ENCODE measurements at regions not wholly inside any gene's neighbourhood (a gene's known extent, or its start where the extent isn't known, plus 50 kb on each side); places are given as distances from the start of the nearest gene placed in this dataset.

DNA sequence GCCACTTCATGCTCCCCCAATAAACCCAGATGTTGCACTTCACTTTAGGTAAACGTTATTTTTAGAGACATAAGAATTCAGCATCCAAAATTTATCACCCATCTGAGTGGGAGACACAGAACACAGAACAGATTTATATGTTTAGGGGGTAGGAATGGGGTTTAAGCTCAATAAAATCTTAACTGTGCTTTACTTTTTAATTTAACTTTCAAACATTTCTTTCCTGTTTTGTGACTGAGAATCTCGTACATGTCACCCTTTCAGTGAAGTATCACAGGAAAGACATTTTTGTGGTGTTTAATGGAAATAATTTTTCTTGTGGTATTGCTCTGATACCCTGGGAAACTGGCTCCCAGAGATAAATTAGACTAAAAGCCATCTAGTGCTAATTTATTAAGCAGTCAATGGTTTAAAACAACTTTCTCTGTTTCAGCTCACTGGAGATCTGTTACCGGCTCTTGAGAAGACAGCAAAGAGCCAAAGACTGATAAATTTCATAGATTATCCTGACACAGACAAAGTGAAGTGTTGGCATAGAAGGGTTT, 148.0 kb upstream of the BMP4 start:
- H3K27me3 ChIP-seq (replicated peaks in 2 of 5; ENCODE audit: control insufficient read depth in 4 of 5, insufficient read depth in 5 of 5, low read length in 4 of 5) = no peaks in the 10 kb centered on the region
- H3K4me3 ChIP-seq (ENCODE audit: control insufficient read depth in 1 of 7, extremely low read depth in 1 of 7, insufficient read depth in 4 of 7, low read depth in 2 of 7, low read length in 6 of 7) = no peak overlapping the region
- no peaks in the 10 kb centered on the region for H3K9me3 ChIP-seq (ENCODE audit: control extremely low read depth in 1 of 5, control insufficient read depth in 4 of 5, insufficient read depth in 2 of 5, low read depth in 1 of 5, low read length in 4 of 5)
- POLR2A ChIA-PET = no interaction called here
- 20% methylated on average over 1 of the region's 3 CpGs for WGBS (ENCODE audit: insufficient coverage)
- CTCF ChIA-PET = no interaction called here
- no peaks in the 10 kb centered on the region for H3K36me3 ChIP-seq (ENCODE audit: control insufficient read depth in 4 of 4, insufficient read depth in 4 of 4, low read length in 3 of 4)
- no peak for DNase-seq
- H3K4me1 ChIP-seq (ENCODE audit: control extremely low read depth in 1 of 4, control insufficient read depth in 4 of 4, insufficient read depth in 4 of 4, low read length in 3 of 4) = no peaks in the 10 kb centered on the region
- H3K27ac ChIP-seq (ENCODE audit: insufficient read depth in 1 of 2, low read depth in 1 of 2, low read length in 2 of 2, poor library complexity in 1 of 2, severe bottlenecking in 2 of 2) = no peak overlapping the region

DNA sequence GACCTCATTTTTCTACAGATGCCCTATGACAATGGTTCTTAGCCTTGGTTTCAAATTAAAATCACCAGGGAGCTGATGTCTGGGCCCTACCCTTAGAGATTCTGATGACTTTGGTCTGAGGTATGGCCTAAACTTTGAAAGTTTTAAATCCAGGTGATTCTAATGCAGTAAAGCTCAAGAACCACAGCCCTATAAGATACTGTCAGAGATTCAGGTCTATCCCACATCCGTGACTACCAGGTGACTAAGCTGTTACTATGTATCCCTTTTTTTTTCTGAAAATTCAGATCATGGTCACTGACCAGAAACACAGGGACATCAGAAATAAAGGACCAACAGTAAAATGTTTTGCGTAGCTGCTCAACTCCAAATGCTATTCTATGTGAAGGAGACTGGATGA, 148.8 kb upstream of the BMP4 start:
- H3K9me3 ChIP-seq (ENCODE audit: control extremely low read depth in 1 of 5, control insufficient read depth in 4 of 5, insufficient read depth in 2 of 5, low read depth in 1 of 5, low read length in 4 of 5) = no peaks in the 10 kb centered on the region
- no peak for DNase-seq
- H3K36me3 ChIP-seq (ENCODE audit: control insufficient read depth in 4 of 4, insufficient read depth in 4 of 4, low read length in 3 of 4) = no peaks in the 10 kb centered on the region
- no peak overlapping the region for H3K27ac ChIP-seq (ENCODE audit: insufficient read depth in 1 of 2, low read depth in 1 of 2, low read length in 2 of 2, poor library complexity in 1 of 2, severe bottlenecking in 2 of 2)
- 93% methylated on average over 2 of the region's 2 CpGs for whole genome bisulfite sequencing (ENCODE audit: insufficient coverage)
- no peak overlapping the region for H3K4me3 ChIP-seq (ENCODE audit: control insufficient read depth in 1 of 7, extremely low read depth in 1 of 7, insufficient read depth in 4 of 7, low read depth in 2 of 7, low read length in 6 of 7)
- ChIA-PET CTCF (no interaction called here), POLR2A (no interaction called here)
- H3K27me3 ChIP-seq (replicated peaks in 2 of 5; ENCODE audit: control insufficient read depth in 4 of 5, insufficient read depth in 5 of 5, low read length in 4 of 5) = no peaks in the 10 kb centered on the region
- H3K4me1 ChIP-seq (ENCODE audit: control extremely low read depth in 1 of 4, control insufficient read depth in 4 of 4, insufficient read depth in 4 of 4, low read length in 3 of 4) = no peaks in the 10 kb centered on the region

GRCh38 chr14:54105898-54106297, 149.3 kb upstream of the BMP4 start:
- Histone ChIP-seq H3K9me3 (ENCODE audit: control extremely low read depth in 1 of 5, control insufficient read depth in 4 of 5, insufficient read depth in 2 of 5, low read depth in 1 of 5, low read length in 4 of 5) (no peaks in the 10 kb centered on the region), H3K4me3 (ENCODE audit: control insufficient read depth in 1 of 7, extremely low read depth in 1 of 7, insufficient read depth in 4 of 7, low read depth in 2 of 7, low read length in 6 of 7) (no peak overlapping the region), H3K4me1 (ENCODE audit: control extremely low read depth in 1 of 4, control insufficient read depth in 4 of 4, insufficient read depth in 4 of 4, low read length in 3 of 4) (no peaks in the 10 kb centered on the region), H3K27ac (ENCODE audit: insufficient read depth in 1 of 2, low read depth in 1 of 2, low read length in 2 of 2, poor library complexity in 1 of 2, severe bottlenecking in 2 of 2) (no peak overlapping the region), H3K27me3 (replicated peaks in 2 of 5; ENCODE audit: control insufficient read depth in 4 of 5, insufficient read depth in 5 of 5, low read length in 4 of 5) (no peaks in the 10 kb centered on the region), H3K36me3 (ENCODE audit: control insufficient read depth in 4 of 4, insufficient read depth in 4 of 4, low read length in 3 of 4) (no peaks in the 10 kb centered on the region)
- CTCF ChIA-PET = no interaction called here
- 92% methylated on average over 2 of the region's 2 CpGs for WGBS (ENCODE audit: insufficient coverage)
- POLR2A ChIA-PET = no interaction called here
- no peak for DNase-seq

DNA sequence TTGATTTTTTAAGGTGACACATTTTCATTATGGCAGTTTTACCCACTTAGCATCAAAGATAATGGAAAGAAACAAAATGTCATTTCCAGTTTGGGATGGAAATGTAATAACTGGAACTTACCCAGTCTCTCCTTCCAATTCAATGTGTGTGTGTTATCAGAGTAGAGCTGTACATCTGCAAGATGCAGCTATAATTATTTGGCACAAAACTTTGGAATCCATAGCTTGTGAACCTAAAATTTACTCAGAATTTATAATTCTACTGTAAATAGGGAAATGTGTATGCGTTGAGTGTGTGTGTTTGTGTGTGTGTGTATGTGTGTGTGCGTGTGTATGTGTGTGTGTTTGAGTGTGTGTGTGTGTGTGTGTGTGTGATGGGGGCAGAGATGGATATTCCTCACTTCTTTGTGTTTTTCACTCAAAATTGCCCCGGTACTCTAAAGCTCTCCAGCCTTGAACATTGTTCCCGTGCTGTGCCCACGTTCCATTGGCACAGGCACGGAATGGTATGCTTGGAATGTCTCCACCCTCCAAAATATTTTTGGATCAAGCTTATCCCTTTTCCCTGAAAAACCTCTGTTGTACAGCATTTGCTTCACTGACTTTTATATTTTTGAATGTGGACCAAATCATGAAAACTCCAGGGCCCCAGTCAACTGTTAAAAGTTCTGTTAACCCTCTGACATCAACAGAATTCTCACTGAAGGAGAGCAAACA, 150.2 kb upstream of the BMP4 start:
- Histone ChIP-seq H3K36me3 (ENCODE audit: control insufficient read depth in 4 of 4, insufficient read depth in 4 of 4, low read length in 3 of 4) (no peaks in the 10 kb centered on the region), H3K4me1 (ENCODE audit: control extremely low read depth in 1 of 4, control insufficient read depth in 4 of 4, insufficient read depth in 4 of 4, low read length in 3 of 4) (no peaks in the 10 kb centered on the region), H3K27me3 (replicated peaks in 2 of 5; ENCODE audit: control insufficient read depth in 4 of 5, insufficient read depth in 5 of 5, low read length in 4 of 5) (no peaks in the 10 kb centered on the region), H3K4me3 (ENCODE audit: control insufficient read depth in 1 of 7, extremely low read depth in 1 of 7, insufficient read depth in 4 of 7, low read depth in 2 of 7, low read length in 6 of 7) (no peak overlapping the region), H3K27ac (ENCODE audit: insufficient read depth in 1 of 2, low read depth in 1 of 2, low read length in 2 of 2, poor library complexity in 1 of 2, severe bottlenecking in 2 of 2) (no peak overlapping the region), H3K9me3 (ENCODE audit: control extremely low read depth in 1 of 5, control insufficient read depth in 4 of 5, insufficient read depth in 2 of 5, low read depth in 1 of 5, low read length in 4 of 5) (no peaks in the 10 kb centered on the region)
- 87% methylated on average over 4 of the region's 6 CpGs for WGBS (ENCODE audit: insufficient coverage)
- no peak for DNase-seq
- ChIA-PET POLR2A (interaction anchor here (0.6 kb wide), 1 partner anchor 118 kb away, joined by 3 read pairs; no protein-coding TSS in a partner anchor), CTCF (no interaction called here)

- Histone ChIP-seq H3K4me3 (ENCODE audit: control insufficient read depth in 1 of 7, extremely low read depth in 1 of 7, insufficient read depth in 4 of 7, low read depth in 2 of 7, low read length in 6 of 7) (no peak overlapping the region), H3K9me3 (ENCODE audit: control extremely low read depth in 1 of 5, control insufficient read depth in 4 of 5, insufficient read depth in 2 of 5, low read depth in 1 of 5, low read length in 4 of 5) (no peaks in the 10 kb centered on the region), H3K4me1 (ENCODE audit: control extremely low read depth in 1 of 4, control insufficient read depth in 4 of 4, insufficient read depth in 4 of 4, low read length in 3 of 4) (no peaks in the 10 kb centered on the region), H3K27ac (ENCODE audit: insufficient read depth in 1 of 2, low read depth in 1 of 2, low read length in 2 of 2, poor library complexity in 1 of 2, severe bottlenecking in 2 of 2) (no peak overlapping the region), H3K27me3 (replicated peaks in 2 of 5; ENCODE audit: control insufficient read depth in 4 of 5, insufficient read depth in 5 of 5, low read length in 4 of 5) (no peaks in the 10 kb centered on the region), H3K36me3 (ENCODE audit: control insufficient read depth in 4 of 4, insufficient read depth in 4 of 4, low read length in 3 of 4) (no peaks in the 10 kb centered on the region)
- POLR2A ChIA-PET = no interaction called here
- WGBS (ENCODE audit: insufficient coverage) = no CpG with 5 or more reads among the region's 3 CpGs
- DNase-seq = no peak
- CTCF ChIA-PET = no interaction called here
Measured at GRCh38 chr14:54108481-54109471, 152.2 kb upstream of the BMP4 start.

GRCh38 chr14:54109521-54110120, 153.0 kb upstream of the BMP4 start:
- Histone ChIP-seq H3K4me3 (ENCODE audit: control insufficient read depth in 1 of 7, extremely low read depth in 1 of 7, insufficient read depth in 4 of 7, low read depth in 2 of 7, low read length in 6 of 7) (no peak overlapping the region), H3K36me3 (ENCODE audit: control insufficient read depth in 4 of 4, insufficient read depth in 4 of 4, low read length in 3 of 4) (no peaks in the 10 kb centered on the region), H3K9me3 (ENCODE audit: control extremely low read depth in 1 of 5, control insufficient read depth in 4 of 5, insufficient read depth in 2 of 5, low read depth in 1 of 5, low read length in 4 of 5) (no peaks in the 10 kb centered on the region), H3K27ac (ENCODE audit: insufficient read depth in 1 of 2, low read depth in 1 of 2, low read length in 2 of 2, poor library complexity in 1 of 2, severe bottlenecking in 2 of 2) (no peak overlapping the region), H3K27me3 (replicated peaks in 2 of 5; ENCODE audit: control insufficient read depth in 4 of 5, insufficient read depth in 5 of 5, low read length in 4 of 5) (no peaks in the 10 kb centered on the region), H3K4me1 (ENCODE audit: control extremely low read depth in 1 of 4, control insufficient read depth in 4 of 4, insufficient read depth in 4 of 4, low read length in 3 of 4) (no peaks in the 10 kb centered on the region)
- no peak for DNase-seq
- ChIA-PET POLR2A (no interaction called here), CTCF (no interaction called here)
- no CpG with 5 or more reads among the region's 2 CpGs for WGBS (ENCODE audit: insufficient coverage)

Measured in common myeloid progenitor, CD34-positive (primary cell).